HAP-1 (cell line): ENCODE measurements at regions not wholly inside any gene's neighbourhood (a gene's known extent, or its start where the extent isn't known, plus 50 kb on each side); places are given as distances from the start of the nearest gene placed in this dataset.
"Not testable (repeated sequence)": the region's sequence is repeated elsewhere in the genome, so short reads cannot be mapped to it uniquely, and the experiment has no call there.

Experiments
- DNase-seq, 2 experiments: peaks; one replicate each; pipeline ENCODE4 v3.0.0-alpha.2; 2016 to 2020; ENCODE audit warnings: low spot score in 2 of 2
- H3K27me3 ChIP-seq: fragments of 250-450 bp; sonication (Bioruptor Pico); 2 replicates; pipeline ENCODE4 v1.5.1; 2020; ENCODE audit warnings: low read depth, mild to moderate bottlenecking, moderate library complexity
- H3K36me3 ChIP-seq: fragments of 250-450 bp; sonication (Bioruptor Pico); replicated peaks from 2 replicates; pipeline ENCODE4 v1.5.1; 2020; ENCODE audit warnings: mild to moderate bottlenecking
- H3K4me1 ChIP-seq: fragments of 250-450 bp; sonication (Bioruptor Pico); 2 replicates; pipeline ENCODE4 v1.5.1; 2020; ENCODE audit warnings: mild to moderate bottlenecking
- H3K4me3 ChIP-seq: fragments of 250-450 bp; sonication (Bioruptor Pico); 2 replicates; pipeline ENCODE4 v1.5.1; 2020; ENCODE audit warnings: mild to moderate bottlenecking, moderate library complexity
- H3K9me3 ChIP-seq: fragments of 250-450 bp; sonication (Bioruptor Pico); 2 replicates; pipeline ENCODE4 v1.5.1; 2020; ENCODE audit warnings: mild to moderate bottlenecking, moderate library complexity
- in situ Hi-C: fragments of 300-500 bp; cut with MboI; formaldehyde crosslinking; loops from 3 replicates; pipeline ENCODE4 v1.14.3; 2020; ENCODE audit warnings: low sequenced_read_pairs, inconsistent platforms, mixed read lengths

- Histone ChIP-seq H3K36me3 (no peaks in the 10 kb centered on the region), H3K4me3 (no peak overlapping the region), H3K27me3 (no peaks in the 10 kb centered on the region), H3K4me1 (no peaks in the 10 kb centered on the region), H3K9me3 (no peaks in the 10 kb centered on the region)
- in situ Hi-C loops: no loop called here
- no peak for DNase-seq
Measured at GRCh38 chr16:79895053-79895916, 294.7 kb upstream of the MAF start.

GRCh38 chr16:79893445-79893844 is 292.9 kb upstream of the MAF start:
- Histone ChIP-seq H3K4me3 (no peak overlapping the region), H3K27me3 (no peaks in the 10 kb centered on the region), H3K9me3 (no peaks in the 10 kb centered on the region), H3K4me1 (no peaks in the 10 kb centered on the region), H3K36me3 (no peaks in the 10 kb centered on the region)
- in situ Hi-C loops: no loop called here
- DNase-seq: no peak

DNA sequence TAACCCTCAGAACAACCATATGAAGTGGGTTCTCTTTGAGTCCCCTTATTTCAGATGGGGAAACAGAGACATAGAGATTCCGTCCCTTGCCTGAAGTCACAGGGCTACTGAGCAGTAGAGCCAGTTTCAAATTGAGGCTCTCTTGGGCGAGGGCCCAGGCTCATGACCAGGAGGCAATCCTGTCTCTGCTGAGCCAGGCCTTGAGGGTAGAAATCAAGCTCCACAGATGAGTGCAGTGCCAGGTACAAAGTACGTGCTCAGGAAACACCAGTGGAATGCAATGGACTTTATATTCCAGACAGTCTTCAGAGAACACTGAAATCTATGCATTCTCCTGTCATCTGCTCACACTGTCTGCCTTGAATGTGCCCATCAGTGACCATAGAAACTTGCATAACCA is 291.7 kb upstream of the MAF start:
- no peaks in the 10 kb centered on the region for H3K27me3 ChIP-seq
- no peak for DNase-seq
- no peak overlapping the region for H3K4me3 ChIP-seq
- no peaks in the 10 kb centered on the region for H3K4me1 ChIP-seq
- H3K36me3 ChIP-seq: no peaks in the 10 kb centered on the region
- H3K9me3 ChIP-seq: no peaks in the 10 kb centered on the region
- in situ Hi-C loops: no loop called here

DNA sequence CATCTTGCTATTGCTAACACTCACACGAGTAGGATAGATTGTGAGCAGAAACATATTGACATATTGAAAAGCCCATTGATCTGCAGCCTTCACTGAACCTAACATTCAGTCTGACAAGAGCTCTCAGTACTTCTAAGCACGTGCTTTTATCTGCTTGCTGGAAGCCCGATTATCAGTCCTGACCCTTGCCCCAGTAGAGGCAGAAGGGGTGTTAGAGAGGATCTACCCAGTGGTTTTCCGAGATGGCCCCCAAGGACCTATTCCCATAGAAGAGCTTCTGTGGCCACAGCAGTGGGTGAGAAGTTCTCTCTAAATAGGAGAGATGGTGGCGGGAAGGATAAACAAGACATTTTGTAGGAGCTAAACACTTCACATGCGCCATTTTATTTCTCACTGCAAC is 290.9 kb upstream of the MAF start:
- Histone ChIP-seq H3K27me3 (no peaks in the 10 kb centered on the region), H3K9me3 (no peaks in the 10 kb centered on the region), H3K4me1 (no peaks in the 10 kb centered on the region), H3K4me3 (no peak overlapping the region), H3K36me3 (no peaks in the 10 kb centered on the region)
- in situ Hi-C loops: no loop called here
- DNase-seq: no peak

- no peak for DNase-seq
- in situ Hi-C loops: no loop called here
Measured at GRCh38 chr16:79887541-79888540, 287.3 kb upstream of the MAF start.

DNA sequence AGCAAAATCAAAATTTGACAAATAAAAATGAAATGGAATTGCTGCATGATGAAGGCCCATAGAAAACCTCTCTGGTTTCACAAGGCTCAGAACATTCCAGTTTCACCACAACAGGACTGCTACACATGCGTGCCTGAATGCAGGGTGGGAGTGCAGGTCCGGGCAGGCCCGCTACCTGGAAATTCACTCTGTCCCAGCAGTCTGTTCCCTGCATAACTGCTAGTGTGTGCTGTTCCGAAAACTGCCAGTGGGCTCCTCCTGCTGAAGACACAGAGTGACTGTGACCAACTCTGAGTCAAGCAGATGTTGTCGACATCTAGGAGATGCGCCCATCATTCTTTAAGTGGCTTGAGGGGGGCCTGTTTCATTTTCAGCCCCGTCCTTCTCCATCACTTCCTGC is 284.8 kb upstream of the MAF start:
- no peaks in the 10 kb centered on the region for H3K27me3 ChIP-seq
- no peak for DNase-seq
- no peaks in the 10 kb centered on the region for H3K36me3 ChIP-seq
- no peaks in the 10 kb centered on the region for H3K4me1 ChIP-seq
- H3K9me3 ChIP-seq: no peaks in the 10 kb centered on the region
- no peak overlapping the region for H3K4me3 ChIP-seq
- in situ Hi-C loops: no loop called here

More at GRCh38 chr16:79887541-79888540, 287.3 kb upstream of the MAF start:
- no peaks in the 10 kb centered on the region for H3K4me1 ChIP-seq
- no peaks in the 10 kb centered on the region for H3K27me3 ChIP-seq
- no peaks in the 10 kb centered on the region for H3K36me3 ChIP-seq
- no peaks in the 10 kb centered on the region for H3K9me3 ChIP-seq
- no peak overlapping the region for H3K4me3 ChIP-seq

DNA sequence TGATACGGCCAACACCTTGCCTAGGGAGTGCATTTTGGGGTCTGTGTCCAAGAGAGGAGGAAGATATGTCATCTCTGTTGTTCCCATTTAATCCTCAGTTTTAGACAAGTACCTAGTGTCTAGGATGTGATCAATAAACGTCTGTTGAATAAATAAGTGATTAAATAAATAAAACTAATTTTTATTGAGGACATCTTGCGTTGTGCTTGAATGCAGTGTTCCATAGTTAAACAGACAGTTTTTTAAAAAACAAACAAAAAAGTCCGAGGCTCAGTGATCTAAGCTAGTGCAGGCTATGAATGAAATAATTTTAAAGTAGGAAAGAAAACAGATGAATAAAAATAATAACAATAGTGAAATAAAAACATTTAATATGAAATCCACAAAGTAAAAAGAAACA is 283.0 kb upstream of the MAF start:
- Histone ChIP-seq H3K4me1 (no peaks in the 10 kb centered on the region), H3K36me3 (no peaks in the 10 kb centered on the region), H3K27me3 (no peaks in the 10 kb centered on the region), H3K9me3 (no peaks in the 10 kb centered on the region), H3K4me3 (no peak overlapping the region)
- in situ Hi-C loops: no loop called here
- no peak for DNase-seq

- no peaks in the 10 kb centered on the region for H3K36me3 ChIP-seq
- no peaks in the 10 kb centered on the region for H3K9me3 ChIP-seq
- in situ Hi-C loops: no loop called here
- H3K4me3 ChIP-seq: no peak overlapping the region
- DNase-seq: no peak
- H3K27me3 ChIP-seq: no peaks in the 10 kb centered on the region
- H3K4me1 ChIP-seq: no peaks in the 10 kb centered on the region
Measured at GRCh38 chr16:79882340-79883005, 281.9 kb upstream of the MAF start.

GRCh38 chr16:79881107-79881506 is 280.6 kb upstream of the MAF start:
- H3K36me3 ChIP-seq, H3K9me3 ChIP-seq, H3K4me1 ChIP-seq, in situ Hi-C loops, DNase-seq, H3K27me3 ChIP-seq, H3K4me3 ChIP-seq: not testable (repeated sequence)

DNA sequence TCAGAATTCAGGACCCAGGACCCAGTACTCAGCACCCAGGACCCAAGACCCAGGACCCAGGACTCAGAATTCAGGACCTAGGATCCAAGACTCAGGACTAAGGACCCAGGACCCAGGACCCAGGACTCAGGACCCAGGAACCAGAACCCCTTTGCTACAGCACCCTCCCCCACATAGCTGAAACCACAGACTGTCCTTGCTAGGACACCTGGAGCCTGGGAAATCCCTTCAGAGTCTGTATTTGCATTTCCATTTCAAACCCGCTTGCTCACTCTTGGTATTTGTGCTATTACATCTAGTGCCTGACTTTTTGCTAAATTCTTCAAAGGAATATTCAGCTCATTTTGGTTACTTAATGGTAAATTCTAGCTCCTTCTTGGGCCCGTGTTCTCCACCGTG is 275.8 kb upstream of the MAF start:
- DNase-seq: no peak
- no peaks in the 10 kb centered on the region for H3K9me3 ChIP-seq
- H3K27me3 ChIP-seq: no peaks in the 10 kb centered on the region
- H3K36me3 ChIP-seq: no peaks in the 10 kb centered on the region
- H3K4me1 ChIP-seq: no peaks in the 10 kb centered on the region
- in situ Hi-C loops: no loop called here
- no peak overlapping the region for H3K4me3 ChIP-seq

DNA sequence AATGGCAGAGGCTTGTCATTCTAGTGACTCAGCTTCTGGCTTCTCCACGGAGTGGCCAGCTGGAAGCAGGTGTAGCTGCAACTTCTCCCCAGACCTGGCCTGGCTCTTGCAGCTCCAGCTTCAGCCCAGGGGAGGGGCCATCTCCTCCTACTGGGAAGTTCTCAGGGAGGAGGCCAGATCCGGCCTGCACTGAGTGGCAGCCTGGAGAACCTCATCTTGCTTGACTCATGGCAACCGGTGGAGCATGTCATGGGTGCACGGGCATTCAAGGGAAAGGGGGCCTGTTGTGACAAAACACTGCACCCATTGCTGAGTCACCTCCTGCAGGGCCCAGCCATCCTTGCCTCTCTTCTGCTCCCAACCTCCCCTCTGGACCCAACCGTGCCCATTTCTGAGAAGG is 273.9 kb upstream of the MAF start:
- DNase-seq: no peak
- Histone ChIP-seq H3K4me3 (no peak overlapping the region), H3K27me3 (no peaks in the 10 kb centered on the region), H3K4me1 (no peaks in the 10 kb centered on the region), H3K36me3 (no peaks in the 10 kb centered on the region), H3K9me3 (no peaks in the 10 kb centered on the region)
- in situ Hi-C loops: loop anchor here (25.0 kb wide), 1 partner anchor 88 kb away; no protein-coding TSS in a partner anchor

DNA sequence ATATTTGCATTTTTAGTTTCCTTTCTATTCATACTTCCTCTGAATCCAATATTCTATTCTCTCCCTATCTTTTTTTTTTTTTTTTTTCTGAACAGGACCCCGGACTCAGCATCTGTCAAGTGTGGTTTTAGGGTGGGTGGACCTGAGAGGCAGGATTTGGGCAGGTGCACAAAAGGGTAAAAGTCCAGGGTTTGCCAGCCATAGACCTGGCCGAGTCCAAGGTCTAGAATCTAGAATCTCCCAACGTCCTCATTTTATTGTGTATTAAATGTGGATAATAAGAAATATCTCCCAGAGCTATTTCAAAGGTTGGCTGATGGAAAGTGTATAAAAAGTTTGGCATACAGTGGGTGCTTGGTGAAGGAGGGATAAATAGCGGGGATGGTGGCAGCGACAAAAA is 273.3 kb upstream of the MAF start:
- in situ Hi-C loops: loop anchor here (25.0 kb wide), 1 partner anchor 88 kb away; no protein-coding TSS in a partner anchor
- no peaks in the 10 kb centered on the region for H3K4me1 ChIP-seq
- H3K4me3 ChIP-seq: no peak overlapping the region
- no peaks in the 10 kb centered on the region for H3K27me3 ChIP-seq
- no peaks in the 10 kb centered on the region for H3K9me3 ChIP-seq
- no peaks in the 10 kb centered on the region for H3K36me3 ChIP-seq
- DNase-seq: no peak

DNA sequence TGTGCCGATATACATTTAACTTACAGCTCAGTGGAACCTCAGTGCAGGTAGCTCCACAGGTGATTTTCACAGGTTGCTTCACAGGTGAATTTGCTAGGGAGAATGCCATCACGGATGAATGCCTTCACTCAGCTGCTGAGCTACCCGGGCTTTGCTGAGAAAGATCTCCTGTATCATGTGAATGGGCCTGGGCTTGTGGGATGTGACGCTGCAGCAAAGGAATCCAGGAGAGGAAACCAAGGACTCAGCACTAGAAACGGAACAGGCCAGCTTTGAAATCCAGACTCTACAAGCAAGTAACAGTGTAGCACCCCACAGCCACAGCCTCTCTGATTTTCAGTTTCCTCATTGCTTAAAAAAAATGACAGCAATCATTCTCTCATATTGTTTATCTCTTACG is 271.4 kb upstream of the MAF start:
- Histone ChIP-seq H3K27me3 (no peaks in the 10 kb centered on the region), H3K4me1 (no peaks in the 10 kb centered on the region), H3K9me3 (no peaks in the 10 kb centered on the region; the same call in 1 of the 2 replicates), H3K4me3 (no peak overlapping the region), H3K36me3 (no peaks in the 10 kb centered on the region)
- in situ Hi-C loops: loop anchor here (25.0 kb wide), 1 partner anchor 90 kb away; no protein-coding TSS in a partner anchor
- no peak for DNase-seq
